Gastroesophageal sphincter (tissue), 4 donors: ENCODE measurements at regions not wholly inside any gene's neighbourhood (a gene's known extent, or its start where the extent isn't known, plus 50 kb on each side); places are given as distances from the start of the nearest gene placed in this dataset.

Source experiments
- ATAC-seq: fragments of 150-250 bp; one replicate; pipeline ENCODE4 v1.9.1; 2016; ENCODE audit warnings: mild to moderate bottlenecking, moderate library complexity
- H3K27ac ChIP-seq, 4 donors: fragments of 200-600 bp; sonication (generic) in 3 of 4; 1 replicate in 3 of 4; 2 replicates in 1 of 4; pipeline ENCODE4 v1.5.1; 2016 to 2019
- H3K27me3 ChIP-seq: fragments of 200-600 bp; sonication (generic); one replicate; pipeline ENCODE4 v1.5.1; 2019
- H3K36me3 ChIP-seq, 2 donors: fragments of 200-600 bp; sonication (generic); one replicate each; pipeline ENCODE4 v1.5.1; 2019; ENCODE audit warnings: control low read depth in 1 of 2
- H3K4me1 ChIP-seq, 3 donors: fragments of 200-600 bp; sonication (generic); 1 replicate in 2 of 3; 2 replicates in 1 of 3; pipeline ENCODE4 v1.5.1; 2016 to 2019; ENCODE audit warnings: control low read depth in 2 of 3
- H3K4me3 ChIP-seq, 2 donors: fragments of 200-600 bp; sonication (generic); one replicate each; pipeline ENCODE4 v1.5.1; 2019; ENCODE audit warnings: mild to moderate bottlenecking in 1 of 2, moderate library complexity in 1 of 2
- H3K9me3 ChIP-seq, 3 donors: fragments of 200-600 bp; sonication (generic); one replicate each; pipeline ENCODE4 v1.5.1; 2017 to 2019; ENCODE audit warnings: control low read depth in 2 of 3
- EP300 ChIP-seq: sonication (generic); formaldehyde crosslinking; IDR thresholded peaks from one replicate; pipeline ENCODE4 v1.6.1; 2017; ENCODE audit warnings: antibody characterized with exemption, mild to moderate bottlenecking
- POLR2A ChIP-seq, 2 donors: fragments of 450-650 bp; IDR thresholded peaks; one replicate each; pipeline ENCODE4 v1.6.1; 2017; ENCODE audit warnings: antibody characterized with exemption in 2 of 2, mild to moderate bottlenecking in 2 of 2, moderate library complexity in 1 of 2
- POLR2AphosphoS5 ChIP-seq: sonication (generic); formaldehyde crosslinking; IDR thresholded peaks from one replicate; pipeline ENCODE4 v1.6.1; 2017; ENCODE audit warnings: antibody characterized with exemption
- WGBS, 2 donors: methylation state at CpG; one replicate each; pipeline ENCODE4 v1.1.5; 2018; ENCODE audit warnings: low coverage in 1 of 2; 5-methylcytosine and 5-hydroxymethylcytosine counted together
- TF ChIP-seq, protein P1 (sequence below), 4 experiments: fragments of 200-600 bp in 2 of 4; fragments of 450-650 bp in 2 of 4; sonication (generic) in 1 of 4; IDR thresholded peaks; one replicate each; pipeline ENCODE4 v1.5.1; 2017 to 2019; ENCODE audit warnings: antibody characterized with exemption in 4 of 4, mild to moderate bottlenecking in 2 of 4, moderate library complexity in 2 of 4

DNA sequence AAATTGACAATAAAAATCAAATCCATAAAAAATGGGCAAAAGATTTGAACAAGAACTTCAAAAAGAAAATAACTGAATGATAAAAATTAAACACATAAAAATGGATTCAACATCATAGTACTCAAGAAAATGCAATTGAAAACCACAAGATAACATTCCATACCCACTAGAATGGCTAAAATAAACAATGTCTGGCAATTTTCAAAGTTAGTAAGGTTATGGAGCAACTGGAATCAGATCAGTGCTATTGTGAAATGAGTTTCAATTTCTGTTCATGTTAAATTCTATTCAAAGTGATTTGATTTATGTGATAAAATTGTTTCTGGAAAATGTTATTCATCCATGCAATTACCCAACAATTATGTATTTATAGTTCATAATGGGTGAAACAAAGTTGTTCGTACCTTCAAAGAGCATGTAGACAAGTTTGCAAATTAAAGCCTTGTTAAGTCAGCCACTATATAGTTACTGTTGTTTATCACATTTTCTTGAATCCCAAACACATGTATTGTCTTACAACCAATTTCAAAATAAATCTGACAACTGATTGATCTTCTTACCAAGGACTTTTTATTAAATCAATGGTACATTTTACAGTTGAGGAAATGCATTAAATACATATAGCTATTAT lies 151.5 kb upstream of the CENPW start:
- Histone ChIP-seq H3K27me3 (no peaks in the 10 kb centered on the region), H3K9me3 (no peaks in the 10 kb centered on the region), H3K27ac (no peak overlapping the region), H3K36me3 (no peaks in the 10 kb centered on the region), H3K4me3 (no peak overlapping the region), H3K4me1 (peaks cover 0 to 13% (median 0%) of the 10 kb centered on the region in 3 donors)
- 17 to 58% methylated on average over 1 of the region's 1 CpG for WGBS, 2 donors
- ATAC-seq, result no peak
- TF ChIP-seq POLR2AphosphoS5, result peak; percentile 14
- no peak for TF ChIP-seq POLR2A (IDR thresholded peaks at IDR 0.05)
- TF ChIP-seq EP300, result no peak
- TF ChIP-seq, protein P1, sequence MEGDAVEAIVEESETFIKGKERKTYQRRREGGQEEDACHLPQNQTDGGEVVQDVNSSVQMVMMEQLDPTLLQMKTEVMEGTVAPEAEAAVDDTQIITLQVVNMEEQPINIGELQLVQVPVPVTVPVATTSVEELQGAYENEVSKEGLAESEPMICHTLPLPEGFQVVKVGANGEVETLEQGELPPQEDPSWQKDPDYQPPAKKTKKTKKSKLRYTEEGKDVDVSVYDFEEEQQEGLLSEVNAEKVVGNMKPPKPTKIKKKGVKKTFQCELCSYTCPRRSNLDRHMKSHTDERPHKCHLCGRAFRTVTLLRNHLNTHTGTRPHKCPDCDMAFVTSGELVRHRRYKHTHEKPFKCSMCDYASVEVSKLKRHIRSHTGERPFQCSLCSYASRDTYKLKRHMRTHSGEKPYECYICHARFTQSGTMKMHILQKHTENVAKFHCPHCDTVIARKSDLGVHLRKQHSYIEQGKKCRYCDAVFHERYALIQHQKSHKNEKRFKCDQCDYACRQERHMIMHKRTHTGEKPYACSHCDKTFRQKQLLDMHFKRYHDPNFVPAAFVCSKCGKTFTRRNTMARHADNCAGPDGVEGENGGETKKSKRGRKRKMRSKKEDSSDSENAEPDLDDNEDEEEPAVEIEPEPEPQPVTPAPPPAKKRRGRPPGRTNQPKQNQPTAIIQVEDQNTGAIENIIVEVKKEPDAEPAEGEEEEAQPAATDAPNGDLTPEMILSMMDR (IDR thresholded peaks at IDR 0.05), result no peak

DNA sequence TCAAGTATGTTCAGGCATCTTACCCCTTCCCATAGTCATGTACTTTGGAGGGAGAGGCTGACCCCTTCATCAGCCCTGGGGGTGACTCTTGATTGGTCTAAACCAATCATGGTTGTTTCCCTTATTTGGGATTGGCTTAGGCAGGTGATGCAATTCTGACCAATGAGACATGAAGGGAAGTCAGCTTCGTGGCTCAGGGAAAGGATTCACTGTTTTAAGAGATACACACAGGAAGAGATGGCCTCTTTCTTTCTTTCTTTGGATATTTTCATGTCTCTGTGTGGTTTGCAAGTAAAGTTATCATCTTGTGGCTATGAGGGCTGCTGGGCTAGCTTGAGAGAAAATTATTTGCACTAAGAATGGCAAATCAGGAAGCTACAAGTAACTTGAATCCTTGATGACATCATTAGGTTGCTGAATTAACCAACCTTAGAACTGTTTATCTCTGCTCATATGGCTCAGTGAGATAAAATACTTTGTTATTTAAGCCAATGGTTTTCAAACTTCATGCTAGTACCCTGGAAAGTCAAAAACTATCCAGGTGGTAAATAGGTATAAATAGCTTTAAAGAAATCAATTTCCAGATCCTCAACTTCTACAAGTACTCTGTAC lies 144.2 kb upstream of the CENPW start:
- no peak for ATAC-seq
- 88 to 100% methylated on average over 1 of the region's 1 CpG for WGBS, 2 donors
- TF ChIP-seq, protein P1 (IDR thresholded peaks at IDR 0.05), result no peak
- TF ChIP-seq EP300 (no peak), POLR2AphosphoS5 (no peak), POLR2A (IDR thresholded peaks at IDR 0.05) (no peak)
- H3K36me3 ChIP-seq, result no peaks in the 10 kb centered on the region
- no peaks in the 10 kb centered on the region for H3K27me3 ChIP-seq
- no peak overlapping the region for H3K27ac ChIP-seq
- H3K4me1 ChIP-seq, result no peaks in the 10 kb centered on the region
- no peaks in the 10 kb centered on the region for H3K9me3 ChIP-seq
- no peak overlapping the region for H3K4me3 ChIP-seq

DNA sequence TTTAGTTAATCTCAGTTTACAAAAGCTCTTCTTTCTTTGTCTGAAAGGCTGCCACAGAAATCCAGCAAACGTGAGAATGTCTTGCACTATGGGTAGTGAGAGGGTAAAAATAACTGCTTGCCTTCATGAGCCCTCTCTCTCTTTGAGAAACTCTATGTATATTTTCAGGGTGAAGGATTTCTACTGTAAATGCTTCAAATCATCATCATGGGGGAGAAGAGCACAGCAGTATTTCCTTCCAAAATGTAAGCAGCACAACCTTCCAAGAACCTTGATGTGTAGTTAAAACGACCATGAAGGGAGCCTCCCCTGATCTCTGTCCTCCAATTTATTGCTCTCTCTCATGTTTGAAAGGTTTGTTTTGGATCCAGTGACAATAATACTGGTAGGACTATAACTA lies 141.3 kb upstream of the CENPW start:
- H3K9me3 ChIP-seq, result no peaks in the 10 kb centered on the region
- H3K27ac ChIP-seq, result no peak overlapping the region
- no peaks in the 10 kb centered on the region for H3K27me3 ChIP-seq
- H3K4me3 ChIP-seq, result no peak overlapping the region
- 13 to 56% methylated on average over 2 of the region's 2 CpGs for WGBS, 2 donors
- no peaks in the 10 kb centered on the region for H3K4me1 ChIP-seq
- TF ChIP-seq EP300, result no peak
- TF ChIP-seq, protein P1 (IDR thresholded peaks at IDR 0.05), result no peak
- TF ChIP-seq POLR2A (IDR thresholded peaks at IDR 0.05), result no peak
- no peak for TF ChIP-seq POLR2AphosphoS5
- ATAC-seq, result no peak
- H3K36me3 ChIP-seq, result no peaks in the 10 kb centered on the region

DNA sequence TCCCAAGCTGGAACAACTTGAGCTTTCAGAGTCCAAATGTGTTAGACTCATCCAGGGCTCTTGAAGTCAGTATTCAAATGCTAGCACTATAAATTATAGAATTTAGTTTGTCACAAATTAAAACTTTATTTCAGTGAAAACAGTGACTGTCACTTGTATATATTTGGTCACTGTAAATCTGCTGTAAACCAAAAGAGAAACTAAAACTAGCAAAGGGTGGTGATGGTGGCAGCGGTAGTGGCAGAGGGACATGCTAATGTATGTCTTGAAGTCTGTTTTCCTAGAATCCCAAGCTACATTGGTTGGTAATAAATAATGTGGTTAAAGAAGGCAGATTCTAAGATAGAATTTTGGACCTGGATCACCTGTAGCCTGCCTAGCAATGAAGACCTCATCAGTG lies 140.4 kb upstream of the CENPW start:
- H3K4me3 ChIP-seq, result no peak overlapping the region
- H3K4me1 ChIP-seq, result no peaks in the 10 kb centered on the region
- WGBS, 2 donors, result 91 to 100% methylated on average over 1 of the region's 1 CpG
- TF ChIP-seq POLR2A (IDR thresholded peaks at IDR 0.05) (no peak), POLR2AphosphoS5 (no peak), EP300 (no peak)
- TF ChIP-seq, protein P1 (IDR thresholded peaks at IDR 0.05), result no peak
- H3K27me3 ChIP-seq, result no peaks in the 10 kb centered on the region
- no peak overlapping the region for H3K27ac ChIP-seq
- H3K9me3 ChIP-seq, result no peaks in the 10 kb centered on the region
- no peak for ATAC-seq
- no peaks in the 10 kb centered on the region for H3K36me3 ChIP-seq

DNA sequence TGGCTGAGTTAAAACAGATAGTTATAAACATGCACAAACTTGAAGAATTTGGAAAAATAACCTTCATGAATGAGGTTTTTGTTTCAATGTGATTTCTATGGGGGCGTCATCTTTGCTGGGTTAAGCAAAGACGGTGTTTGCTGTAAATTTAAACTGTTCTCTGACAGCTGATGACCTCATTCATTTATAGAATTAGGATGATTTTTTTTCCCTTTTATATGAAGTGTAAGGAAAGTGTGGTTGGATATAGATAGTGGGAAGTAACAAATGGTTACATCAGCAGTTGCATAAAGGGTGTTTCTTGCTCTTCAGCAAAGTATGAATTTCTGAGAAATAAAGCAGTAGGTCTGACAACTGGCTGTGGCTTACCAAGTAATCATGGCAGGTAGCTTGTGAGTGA lies 137.2 kb upstream of the CENPW start:
- Histone ChIP-seq H3K9me3 (no peaks in the 10 kb centered on the region), H3K4me1 (no peaks in the 10 kb centered on the region), H3K27ac (no peak overlapping the region), H3K27me3 (no peaks in the 10 kb centered on the region), H3K4me3 (no peak overlapping the region), H3K36me3 (no peaks in the 10 kb centered on the region)
- no peak for ATAC-seq
- no peak for TF ChIP-seq EP300
- no peak for TF ChIP-seq POLR2AphosphoS5
- TF ChIP-seq POLR2A (IDR thresholded peaks at IDR 0.05), result no peak
- TF ChIP-seq, protein P1 (IDR thresholded peaks at IDR 0.05), result no peak
- WGBS, 2 donors, result 57 to 60% methylated on average over 2 of the region's 2 CpGs
